Testis (tissue), 2 donors: ENCODE measurements at regions not wholly inside any gene's neighbourhood (a gene's known extent, or its start where the extent isn't known, plus 50 kb on each side); places are given as distances from the start of the nearest gene placed in this dataset.

ENCODE experiments used
- POLR2A ChIP-seq: fragments of 450-650 bp; IDR thresholded peaks from one replicate; pipeline ENCODE4 v1.6.1; 2017; ENCODE audit warnings: antibody characterized with exemption, mild to moderate bottlenecking, moderate library complexity
- TF ChIP-seq, protein P1 (sequence below), 3 experiments: fragments of 450-650 bp in 2 of 3; fragments of 200-600 bp in 1 of 3; sonication (generic) in 1 of 3; IDR thresholded peaks; one replicate each; pipeline ENCODE4 v1.5.1; 2016 to 2019; ENCODE audit warnings: antibody characterized with exemption in 3 of 3, mild to moderate bottlenecking in 2 of 3, moderate library complexity in 1 of 3

DNA sequence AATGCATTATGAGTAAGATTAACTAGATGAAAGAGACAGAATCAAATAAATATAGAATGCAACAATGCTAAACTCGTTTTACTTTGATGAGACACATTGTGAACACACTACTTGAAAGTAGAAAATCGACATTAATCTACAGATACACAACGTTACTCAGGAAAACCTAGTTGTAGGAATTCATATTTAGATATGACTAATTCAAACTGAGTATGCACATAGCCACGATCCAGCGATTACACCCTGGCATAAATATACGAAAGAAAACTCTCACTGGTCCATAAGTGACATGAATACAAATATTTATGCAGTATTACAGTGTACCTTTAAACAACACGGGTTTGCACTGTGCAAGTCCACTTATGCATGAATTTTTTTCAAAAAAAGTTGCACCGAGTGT is 485.6 kb downstream of the TMX3 start:
- TF ChIP-seq, protein P1, sequence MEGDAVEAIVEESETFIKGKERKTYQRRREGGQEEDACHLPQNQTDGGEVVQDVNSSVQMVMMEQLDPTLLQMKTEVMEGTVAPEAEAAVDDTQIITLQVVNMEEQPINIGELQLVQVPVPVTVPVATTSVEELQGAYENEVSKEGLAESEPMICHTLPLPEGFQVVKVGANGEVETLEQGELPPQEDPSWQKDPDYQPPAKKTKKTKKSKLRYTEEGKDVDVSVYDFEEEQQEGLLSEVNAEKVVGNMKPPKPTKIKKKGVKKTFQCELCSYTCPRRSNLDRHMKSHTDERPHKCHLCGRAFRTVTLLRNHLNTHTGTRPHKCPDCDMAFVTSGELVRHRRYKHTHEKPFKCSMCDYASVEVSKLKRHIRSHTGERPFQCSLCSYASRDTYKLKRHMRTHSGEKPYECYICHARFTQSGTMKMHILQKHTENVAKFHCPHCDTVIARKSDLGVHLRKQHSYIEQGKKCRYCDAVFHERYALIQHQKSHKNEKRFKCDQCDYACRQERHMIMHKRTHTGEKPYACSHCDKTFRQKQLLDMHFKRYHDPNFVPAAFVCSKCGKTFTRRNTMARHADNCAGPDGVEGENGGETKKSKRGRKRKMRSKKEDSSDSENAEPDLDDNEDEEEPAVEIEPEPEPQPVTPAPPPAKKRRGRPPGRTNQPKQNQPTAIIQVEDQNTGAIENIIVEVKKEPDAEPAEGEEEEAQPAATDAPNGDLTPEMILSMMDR (IDR thresholded peaks at IDR 0.05) = no peak
- TF ChIP-seq POLR2A = no peak
